ENCODE measurements at regions not wholly inside any gene's neighbourhood (a gene's known extent, or its start where the extent isn't known, plus 50 kb on each side); places are given as distances from the start of the nearest gene placed in this dataset.
"Not testable (repeated sequence)": the region's sequence is repeated elsewhere in the genome, so short reads cannot be mapped to it uniquely, and the experiment has no call there.

DNA sequence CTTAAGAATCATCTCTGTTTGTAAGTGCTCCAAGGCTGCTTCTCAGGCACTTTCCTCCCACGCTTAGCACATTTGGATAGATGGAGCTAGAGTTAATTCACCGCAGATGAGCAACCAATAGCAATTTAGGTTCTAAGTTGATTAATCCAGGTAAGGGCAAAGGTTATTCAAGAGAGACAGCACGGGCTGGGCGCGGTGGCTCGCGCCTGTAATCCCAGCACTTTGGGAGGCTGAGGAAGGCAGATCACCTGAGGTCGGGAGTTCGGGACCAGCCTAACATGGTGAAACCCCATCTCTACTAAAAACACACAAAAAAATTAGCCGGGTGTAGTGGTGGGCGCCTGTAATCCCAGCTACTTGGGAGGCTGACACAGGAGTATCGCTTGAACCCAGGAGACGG is 54.5 kb upstream of the UNC13C start:
- not testable (repeated sequence) for H3K4me1 ChIP-seq (ENCODE audit: low read length); H3K9ac ChIP-seq (ENCODE audit: low read length); H2AFZ ChIP-seq (ENCODE audit: low read length); H3F3A ChIP-seq (ENCODE audit: insufficient read depth, low read length); H3K27ac ChIP-seq (ENCODE audit: low read length); H3K4me3 ChIP-seq (ENCODE audit: low read length); H3K79me2 ChIP-seq (ENCODE audit: low read length); DNase-seq; H3K27me3 ChIP-seq (replicated peaks; ENCODE audit: insufficient read depth, low read length); H3K9me2 ChIP-seq (replicated peaks; ENCODE audit: insufficient read depth, low read length); H3K4me2 ChIP-seq (ENCODE audit: low read depth, low read length); H3K36me3 ChIP-seq (replicated peaks; ENCODE audit: insufficient read depth, low read length); H3K9me3 ChIP-seq (replicated peaks; ENCODE audit: insufficient read depth, low read length); H4K20me1 ChIP-seq (ENCODE audit: insufficient read depth, low read length)

DNA sequence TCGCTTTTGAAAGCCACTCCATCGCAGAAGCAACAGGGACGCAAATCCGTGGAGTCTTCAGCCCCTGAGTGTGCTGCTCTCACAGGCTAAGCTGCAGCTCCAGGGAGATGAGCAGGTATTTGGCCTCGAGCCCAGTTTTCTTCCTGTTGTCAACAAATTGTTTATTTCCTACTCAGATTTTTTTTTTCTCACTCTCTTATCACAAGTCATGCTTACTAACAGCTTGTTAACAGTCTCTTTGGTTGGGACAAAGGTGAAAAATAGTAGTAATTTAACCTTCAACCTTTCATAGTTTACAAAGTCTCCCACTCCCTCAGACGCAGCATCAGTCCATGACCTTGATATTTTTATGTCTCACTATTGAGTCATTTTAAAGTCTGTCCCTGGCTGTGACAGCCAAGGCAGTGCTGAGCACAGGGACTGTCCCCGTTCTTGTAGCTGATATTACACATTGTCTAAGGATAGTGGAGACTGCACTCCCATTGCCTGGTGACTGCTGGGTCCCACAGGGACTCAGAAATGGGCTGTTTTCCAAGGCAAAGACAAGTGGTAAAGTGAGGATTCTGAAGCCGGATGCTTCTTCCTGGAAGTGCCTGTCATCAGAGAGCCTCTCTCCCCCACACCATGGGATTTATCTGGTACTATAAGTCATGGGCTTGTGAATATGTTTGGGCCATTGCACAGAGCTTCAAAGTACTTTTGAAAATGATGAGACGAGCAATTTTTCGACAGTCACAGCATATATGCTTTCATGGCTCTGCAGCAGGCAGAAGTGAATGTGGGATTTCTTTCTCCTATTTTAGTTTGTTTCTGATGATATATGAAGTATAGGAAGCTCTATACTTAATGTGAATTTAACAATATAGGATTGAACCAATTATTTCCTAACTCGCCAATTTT is 59.8 kb upstream of the UNC13C start:
- H3K27me3 ChIP-seq (replicated peaks; ENCODE audit: insufficient read depth, low read length) = no peaks in the 10 kb centered on the region
- H3K9me2 ChIP-seq (replicated peaks; ENCODE audit: insufficient read depth, low read length) = no peaks in the 10 kb centered on the region
- DNase-seq = peak; percentile 35
- TF ChIP-seq EZH2 (optimal IDR thresholded peaks at IDR 0.05; ENCODE audit: low read depth, low read length) (no peak), EZH2phosphoT487 (IDR thresholded peaks at IDR 0.05; ENCODE audit: low read length) (no peak)
- TF ChIP-seq, protein P1, sequence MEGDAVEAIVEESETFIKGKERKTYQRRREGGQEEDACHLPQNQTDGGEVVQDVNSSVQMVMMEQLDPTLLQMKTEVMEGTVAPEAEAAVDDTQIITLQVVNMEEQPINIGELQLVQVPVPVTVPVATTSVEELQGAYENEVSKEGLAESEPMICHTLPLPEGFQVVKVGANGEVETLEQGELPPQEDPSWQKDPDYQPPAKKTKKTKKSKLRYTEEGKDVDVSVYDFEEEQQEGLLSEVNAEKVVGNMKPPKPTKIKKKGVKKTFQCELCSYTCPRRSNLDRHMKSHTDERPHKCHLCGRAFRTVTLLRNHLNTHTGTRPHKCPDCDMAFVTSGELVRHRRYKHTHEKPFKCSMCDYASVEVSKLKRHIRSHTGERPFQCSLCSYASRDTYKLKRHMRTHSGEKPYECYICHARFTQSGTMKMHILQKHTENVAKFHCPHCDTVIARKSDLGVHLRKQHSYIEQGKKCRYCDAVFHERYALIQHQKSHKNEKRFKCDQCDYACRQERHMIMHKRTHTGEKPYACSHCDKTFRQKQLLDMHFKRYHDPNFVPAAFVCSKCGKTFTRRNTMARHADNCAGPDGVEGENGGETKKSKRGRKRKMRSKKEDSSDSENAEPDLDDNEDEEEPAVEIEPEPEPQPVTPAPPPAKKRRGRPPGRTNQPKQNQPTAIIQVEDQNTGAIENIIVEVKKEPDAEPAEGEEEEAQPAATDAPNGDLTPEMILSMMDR (IDR thresholded peaks at IDR 0.05; ENCODE audit: low read length) = no peak
- peak overlapping the region; percentile 34; the same call in 1 of the 2 replicates for H3K27ac ChIP-seq (ENCODE audit: low read length)
- H4K20me1 ChIP-seq (ENCODE audit: insufficient read depth, low read length) = no peaks in the 10 kb centered on the region
- H2AFZ ChIP-seq (ENCODE audit: low read length) = peak overlapping the region; percentile 30
- no peaks in the 10 kb centered on the region for H3F3A ChIP-seq (ENCODE audit: insufficient read depth, low read length)
- H3K9me3 ChIP-seq (replicated peaks; ENCODE audit: insufficient read depth, low read length) = no peaks in the 10 kb centered on the region
- no peaks in the 10 kb centered on the region for H3K36me3 ChIP-seq (replicated peaks; ENCODE audit: insufficient read depth, low read length)
- peak overlapping the region; percentile 35; the same call in 1 of the 2 replicates for H3K4me3 ChIP-seq (ENCODE audit: low read length)
- peak overlapping the region; percentile 2; the same call in 1 of the 2 replicates for H3K9ac ChIP-seq (ENCODE audit: low read length)
- H3K4me2 ChIP-seq (ENCODE audit: low read depth, low read length) = peak overlapping the region; percentile 56; the same call in 1 of the 2 replicates
- H3K4me1 ChIP-seq (ENCODE audit: low read length) = no peaks in the 10 kb centered on the region
- no peaks in the 10 kb centered on the region for H3K79me2 ChIP-seq (ENCODE audit: low read length)

DNA sequence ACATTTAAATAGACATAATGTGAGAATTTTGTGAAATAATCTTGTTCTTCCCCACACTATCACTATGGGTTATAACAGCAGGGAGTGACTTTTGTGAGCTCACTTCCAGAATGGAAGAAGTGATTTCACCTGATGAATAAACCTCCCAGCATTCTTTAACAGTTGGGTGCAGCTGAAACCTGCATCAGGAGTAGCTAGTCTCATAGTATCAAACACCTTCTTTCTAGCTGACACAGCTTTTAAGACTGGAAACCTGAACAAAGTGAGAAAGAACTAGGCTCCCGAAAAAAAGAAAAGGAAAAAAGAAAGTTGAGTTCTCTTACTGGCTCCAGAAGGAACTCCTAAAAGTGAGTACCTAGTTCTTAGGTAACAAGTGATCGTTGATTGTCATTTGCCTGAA is 61.1 kb upstream of the UNC13C start:
- no peaks in the 10 kb centered on the region for H3F3A ChIP-seq (ENCODE audit: insufficient read depth, low read length)
- DNase-seq = no peak
- no peaks in the 10 kb centered on the region for H3K79me2 ChIP-seq (ENCODE audit: low read length)
- peak overlapping the region; percentile 30 for H2AFZ ChIP-seq (ENCODE audit: low read length)
- H4K20me1 ChIP-seq (ENCODE audit: insufficient read depth, low read length) = no peaks in the 10 kb centered on the region
- no peaks in the 10 kb centered on the region for H3K27me3 ChIP-seq (replicated peaks; ENCODE audit: insufficient read depth, low read length)
- H3K9me3 ChIP-seq (replicated peaks; ENCODE audit: insufficient read depth, low read length) = no peaks in the 10 kb centered on the region
- H3K36me3 ChIP-seq (replicated peaks; ENCODE audit: insufficient read depth, low read length) = no peaks in the 10 kb centered on the region
- no peaks in the 10 kb centered on the region for H3K4me1 ChIP-seq (ENCODE audit: low read length)
- TF ChIP-seq EZH2 (optimal IDR thresholded peaks at IDR 0.05; ENCODE audit: low read depth, low read length) = no peak
- H3K4me3 ChIP-seq (ENCODE audit: low read length) = no peak overlapping the region
- H3K9me2 ChIP-seq (replicated peaks; ENCODE audit: insufficient read depth, low read length) = no peaks in the 10 kb centered on the region
- H3K9ac ChIP-seq (ENCODE audit: low read length) = no peak overlapping the region
- peak overlapping the region; percentile 56; the same call in 1 of the 2 replicates for H3K4me2 ChIP-seq (ENCODE audit: low read depth, low read length)
- H3K27ac ChIP-seq (ENCODE audit: low read length) = no peak overlapping the region

DNA sequence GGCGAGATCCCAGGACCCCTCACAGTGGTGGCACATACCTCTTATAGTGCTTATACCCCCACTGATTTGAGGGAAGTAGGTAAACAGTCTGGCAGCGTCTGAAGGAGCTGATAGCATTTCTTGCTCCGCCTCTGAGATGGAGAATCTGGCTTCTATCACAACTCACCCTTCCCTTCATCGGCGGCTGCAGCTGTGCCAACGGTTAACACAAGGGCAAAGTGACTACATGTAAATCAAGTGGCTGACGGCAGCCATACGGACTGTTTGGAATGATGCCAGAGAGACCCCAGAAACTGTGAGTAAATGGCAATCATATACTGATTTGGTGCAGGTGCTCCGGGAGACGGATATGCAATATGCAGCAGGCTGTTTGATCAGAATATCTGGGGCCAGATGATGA is 66.8 kb upstream of the UNC13C start:
- no peaks in the 10 kb centered on the region for H3K36me3 ChIP-seq (replicated peaks; ENCODE audit: insufficient read depth, low read length)
- no peak for DNase-seq
- H3K4me2 ChIP-seq (ENCODE audit: low read depth, low read length) = no peak overlapping the region
- H3K79me2 ChIP-seq (ENCODE audit: low read length) = no peaks in the 10 kb centered on the region
- TF ChIP-seq, protein P1 (IDR thresholded peaks at IDR 0.05; ENCODE audit: low read length) = no peak
- no peak for TF ChIP-seq EZH2phosphoT487 (IDR thresholded peaks at IDR 0.05; ENCODE audit: low read length)
- no peak for TF ChIP-seq EZH2 (optimal IDR thresholded peaks at IDR 0.05; ENCODE audit: low read depth, low read length)
- no peak overlapping the region for H3K4me3 ChIP-seq (ENCODE audit: low read length)
- H2AFZ ChIP-seq (ENCODE audit: low read length) = no peak overlapping the region
- no peaks in the 10 kb centered on the region for H3F3A ChIP-seq (ENCODE audit: insufficient read depth, low read length)
- H3K4me1 ChIP-seq (ENCODE audit: low read length) = no peaks in the 10 kb centered on the region
- no peaks in the 10 kb centered on the region for H3K9me2 ChIP-seq (replicated peaks; ENCODE audit: insufficient read depth, low read length)
- no peaks in the 10 kb centered on the region for H3K27me3 ChIP-seq (replicated peaks; ENCODE audit: insufficient read depth, low read length)
- H3K9ac ChIP-seq (ENCODE audit: low read length) = no peak overlapping the region
- H3K9me3 ChIP-seq (replicated peaks; ENCODE audit: insufficient read depth, low read length) = no peaks in the 10 kb centered on the region
- no peaks in the 10 kb centered on the region for H4K20me1 ChIP-seq (ENCODE audit: insufficient read depth, low read length)
- no peak overlapping the region for H3K27ac ChIP-seq (ENCODE audit: low read length)

Data from MM.1S (cell line).